PFSK-1 (cell line): ENCODE measurements at regions not wholly inside any gene's neighbourhood (a gene's known extent, or its start where the extent isn't known, plus 50 kb on each side); places are given as distances from the start of the nearest gene placed in this dataset.

Source experiments
- POLR2AphosphoS5 ChIP-seq: IDR thresholded peaks from 2 replicates; pipeline ENCODE4 v1.6.1; 2012; ENCODE audit warnings: low read depth, mild to moderate bottlenecking, control low read depth, low read length, moderate library complexity
- SIN3A ChIP-seq: IDR thresholded peaks from 2 replicates; pipeline ENCODE4 v1.6.1; 2012; ENCODE audit warnings: mild to moderate bottlenecking, low read length, moderate library complexity, borderline replicate concordance; ENCODE audit not compliant: insufficient read depth
- TAF1 ChIP-seq: IDR thresholded peaks from 2 replicates; pipeline ENCODE4 v1.6.1; 2012; ENCODE audit warnings: low read length, control low read depth, borderline replicate concordance; ENCODE audit not compliant: insufficient read depth
- TF ChIP-seq, protein P1 (sequence below), 2 experiments: IDR thresholded peaks; 2 replicates each; pipeline versions ENCODE4 v1.6.1 to v1.8.0; 2011 to 2012; ENCODE audit warnings: low read depth in 2 of 2, low read length in 2 of 2, control low read depth in 1 of 2, inconsistent platforms in 1 of 2, mild to moderate bottlenecking in 1 of 2, moderate library complexity in 1 of 2; ENCODE audit not compliant: insufficient read depth in 1 of 2

DNA sequence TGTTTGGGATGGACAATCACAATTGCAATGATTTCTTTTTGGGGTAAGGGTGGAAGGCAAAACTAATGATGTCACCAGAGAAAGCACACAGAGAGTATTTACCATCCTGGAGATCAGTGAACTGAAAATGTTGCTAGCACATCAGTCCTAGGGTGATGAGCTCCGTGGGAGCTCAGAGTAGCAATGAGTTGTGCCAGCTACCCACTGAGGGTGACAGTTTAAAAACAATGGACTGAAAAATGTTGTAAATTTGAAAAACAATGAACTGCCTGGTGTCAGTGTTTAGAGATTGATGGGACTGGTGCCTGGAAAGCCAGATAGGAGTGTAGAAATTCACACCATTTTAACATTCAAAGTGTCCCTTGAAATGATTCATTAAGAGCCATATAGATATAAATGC, 198.5 kb downstream of the ATP23 start:
- no peak for TF ChIP-seq TAF1
- TF ChIP-seq POLR2AphosphoS5 = no peak
- TF ChIP-seq, protein P1, sequence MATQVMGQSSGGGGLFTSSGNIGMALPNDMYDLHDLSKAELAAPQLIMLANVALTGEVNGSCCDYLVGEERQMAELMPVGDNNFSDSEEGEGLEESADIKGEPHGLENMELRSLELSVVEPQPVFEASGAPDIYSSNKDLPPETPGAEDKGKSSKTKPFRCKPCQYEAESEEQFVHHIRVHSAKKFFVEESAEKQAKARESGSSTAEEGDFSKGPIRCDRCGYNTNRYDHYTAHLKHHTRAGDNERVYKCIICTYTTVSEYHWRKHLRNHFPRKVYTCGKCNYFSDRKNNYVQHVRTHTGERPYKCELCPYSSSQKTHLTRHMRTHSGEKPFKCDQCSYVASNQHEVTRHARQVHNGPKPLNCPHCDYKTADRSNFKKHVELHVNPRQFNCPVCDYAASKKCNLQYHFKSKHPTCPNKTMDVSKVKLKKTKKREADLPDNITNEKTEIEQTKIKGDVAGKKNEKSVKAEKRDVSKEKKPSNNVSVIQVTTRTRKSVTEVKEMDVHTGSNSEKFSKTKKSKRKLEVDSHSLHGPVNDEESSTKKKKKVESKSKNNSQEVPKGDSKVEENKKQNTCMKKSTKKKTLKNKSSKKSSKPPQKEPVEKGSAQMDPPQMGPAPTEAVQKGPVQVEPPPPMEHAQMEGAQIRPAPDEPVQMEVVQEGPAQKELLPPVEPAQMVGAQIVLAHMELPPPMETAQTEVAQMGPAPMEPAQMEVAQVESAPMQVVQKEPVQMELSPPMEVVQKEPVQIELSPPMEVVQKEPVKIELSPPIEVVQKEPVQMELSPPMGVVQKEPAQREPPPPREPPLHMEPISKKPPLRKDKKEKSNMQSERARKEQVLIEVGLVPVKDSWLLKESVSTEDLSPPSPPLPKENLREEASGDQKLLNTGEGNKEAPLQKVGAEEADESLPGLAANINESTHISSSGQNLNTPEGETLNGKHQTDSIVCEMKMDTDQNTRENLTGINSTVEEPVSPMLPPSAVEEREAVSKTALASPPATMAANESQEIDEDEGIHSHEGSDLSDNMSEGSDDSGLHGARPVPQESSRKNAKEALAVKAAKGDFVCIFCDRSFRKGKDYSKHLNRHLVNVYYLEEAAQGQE (IDR thresholded peaks at IDR 0.05; ENCODE audit: insufficient read depth in 1 of 2, low read depth in 2 of 2, low read length in 2 of 2) = no peak
- no peak for TF ChIP-seq SIN3A
